T-helper 1 cell treated with Interleukin-12 subunit alpha and Interleukin-12 subunit beta and Interleukin-4 antibody, amounts not matched to agents 30 ng/mL and 1 ng/mL, for 36 hours (primary cell): ENCODE measurements at regions not wholly inside any gene's neighbourhood (a gene's known extent, or its start where the extent isn't known, plus 50 kb on each side); places are given as distances from the start of the nearest gene placed in this dataset.
"Not testable (repeated sequence)": the region's sequence is repeated elsewhere in the genome, so short reads cannot be mapped to it uniquely, and the experiment has no call there.

ENCODE experiments used
- intact Hi-C: fragments of 100-400 bp; cut with micrococcal nuclease; formaldehyde crosslinking; loops from one replicate; pipeline ENCODE4 v1.15.1; 2024

GRCh38 chr6:6968731-6969552, 138.8 kb upstream of the RREB1 start:
- intact Hi-C loops = no loop called here

GRCh38 chr6:6969761-6970223, 138.0 kb upstream of the RREB1 start:
- intact Hi-C loops = no loop called here

GRCh38 chr6:6970851-6971250, 136.9 kb upstream of the RREB1 start:
- intact Hi-C loops = no loop called here

- intact Hi-C loops = no loop called here
These were observed 136.4 kb upstream of the RREB1 start for GRCh38 chr6:6971369-6971768.

GRCh38 chr6:6972456-6972855, 135.3 kb upstream of the RREB1 start:
- intact Hi-C loops = no loop called here

- intact Hi-C loops = no loop called here
These were observed 134.0 kb upstream of the RREB1 start for GRCh38 chr6:6973721-6974120.

GRCh38 chr6:6975459-6976111, 132.2 kb upstream of the RREB1 start:
- intact Hi-C loops = no loop called here

GRCh38 chr6:6976193-6976592, 131.6 kb upstream of the RREB1 start:
- intact Hi-C loops = no loop called here

- intact Hi-C loops = no loop called here
These were observed 129.0 kb upstream of the RREB1 start for GRCh38 chr6:6978731-6979130.

- intact Hi-C loops = no loop called here
These were observed 126.7 kb upstream of the RREB1 start for GRCh38 chr6:6980999-6981597.

- intact Hi-C loops = no loop called here
These were observed 126.0 kb upstream of the RREB1 start for GRCh38 chr6:6981681-6982322.

GRCh38 chr6:6982663-6983062, 125.1 kb upstream of the RREB1 start:
- intact Hi-C loops = no loop called here

GRCh38 chr6:6984585-6985366, 123.0 kb upstream of the RREB1 start:
- intact Hi-C loops = no loop called here

- intact Hi-C loops = no loop called here
These were observed 121.4 kb upstream of the RREB1 start for GRCh38 chr6:6986344-6986743.

- intact Hi-C loops = no loop called here
These were observed 120.0 kb upstream of the RREB1 start for GRCh38 chr6:6987749-6988148.

- intact Hi-C loops = not testable (repeated sequence)
These were observed 117.7 kb upstream of the RREB1 start for GRCh38 chr6:6990059-6990458.

- intact Hi-C loops = no loop called here
These were observed 114.1 kb upstream of the RREB1 start for GRCh38 chr6:6993503-6994237.

GRCh38 chr6:6994796-6995195, 113.0 kb upstream of the RREB1 start:
- intact Hi-C loops = no loop called here

- intact Hi-C loops = no loop called here
These were observed 112.4 kb upstream of the RREB1 start for GRCh38 chr6:6995328-6995727.

GRCh38 chr6:6996124-6996523, 111.6 kb upstream of the RREB1 start:
- intact Hi-C loops = no loop called here
